ENCODE measurements at regions not wholly inside any gene's neighbourhood (a gene's known extent, or its start where the extent isn't known, plus 50 kb on each side); places are given as distances from the start of the nearest gene placed in this dataset.

- no peaks in the 10 kb centered on the region for H3K36me3 ChIP-seq
- TF ChIP-seq POLR2A (IDR thresholded peaks at IDR 0.05), result no peak
- peak; percentile 44 to 81 (median 55) for TF ChIP-seq CTCF (IDR thresholded peaks at IDR 0.05)
- 25 to 26% methylated on average over 3 of the region's 3 CpGs for WGBS, 2 donors
- no peak overlapping the region for H3K27ac ChIP-seq
- peaks cover 15 to 16% of the 10 kb centered on the region in 2 donors for H3K4me1 ChIP-seq
- intact Hi-C loops (cut with DNase I), result loop anchor here (10.0 kb wide), 1 partner anchor 389 kb away; no protein-coding TSS in a partner anchor
- H3K27me3 ChIP-seq, result no peaks in the 10 kb centered on the region
- no peak overlapping the region for H3K4me3 ChIP-seq (replicated peaks in 1 of 3)
- H3K9me3 ChIP-seq, result no peaks in the 10 kb centered on the region
- peak; percentile 62 to 78 for DNase-seq
Measured at GRCh38 chr1:221203224-221204054, 324.2 kb downstream of the HLX start.

GRCh38 chr1:221204055-221204833, 325.0 kb downstream of the HLX start:
- no peak for DNase-seq
- 63% methylated on average over 3 of the region's 3 CpGs for WGBS, 2 donors
- TF ChIP-seq CTCF (IDR thresholded peaks at IDR 0.05) (no peak), POLR2A (IDR thresholded peaks at IDR 0.05) (no peak)

GRCh38 chr1:221206076-221206475, 326.8 kb downstream of the HLX start:
- TF ChIP-seq CTCF (IDR thresholded peaks at IDR 0.05) (no peak), POLR2A (IDR thresholded peaks at IDR 0.05) (no peak)
- intact Hi-C loops (cut with DNase I), result loop anchor here (10.0 kb wide), 1 partner anchor 391 kb away; no protein-coding TSS in a partner anchor
- WGBS, 2 donors, result 53 to 58% methylated on average over 1 of the region's 1 CpG
- Histone ChIP-seq H3K36me3 (no peaks in the 10 kb centered on the region), H3K4me3 (replicated peaks in 1 of 3) (no peak overlapping the region), H3K27me3 (no peaks in the 10 kb centered on the region), H3K9me3 (no peaks in the 10 kb centered on the region), H3K4me1 (peaks cover 15 to 16% of the 10 kb centered on the region in 2 donors), H3K27ac (no peak overlapping the region)
- peak; percentile 6 to 15 for DNase-seq

More at GRCh38 chr1:221204055-221204833, 325.0 kb downstream of the HLX start:
- H3K27me3 ChIP-seq, result no peaks in the 10 kb centered on the region
- H3K27ac ChIP-seq, result peak overlapping the region in 1 of 3 donors; percentile 48
- no peaks in the 10 kb centered on the region for H3K36me3 ChIP-seq
- peaks cover 15 to 16% of the 10 kb centered on the region in 2 donors for H3K4me1 ChIP-seq
- intact Hi-C loops (cut with DNase I), result loop anchor here (10.0 kb wide), 1 partner anchor 389 kb away; no protein-coding TSS in a partner anchor
- no peak overlapping the region for H3K4me3 ChIP-seq (replicated peaks in 1 of 3)
- no peaks in the 10 kb centered on the region for H3K9me3 ChIP-seq

GRCh38 chr1:221212926-221213325, 333.7 kb downstream of the HLX start:
- no peak for DNase-seq
- Histone ChIP-seq H3K9me3 (no peaks in the 10 kb centered on the region), H3K27ac (no peak overlapping the region), H3K4me1 (peaks cover 0 to 8% of the 10 kb centered on the region in 2 donors), H3K27me3 (no peaks in the 10 kb centered on the region), H3K4me3 (replicated peaks in 1 of 3) (no peak overlapping the region), H3K36me3 (no peaks in the 10 kb centered on the region)
- no peak for TF ChIP-seq POLR2A (IDR thresholded peaks at IDR 0.05)
- 66 to 70% methylated on average over 5 of the region's 5 CpGs for WGBS, 2 donors
- intact Hi-C loops (cut with DNase I), result no loop called here

GRCh38 chr1:221217029-221217428, 337.8 kb downstream of the HLX start:
- no peaks in the 10 kb centered on the region for H3K27me3 ChIP-seq
- TF ChIP-seq POLR2A (IDR thresholded peaks at IDR 0.05) (no peak), CTCF (IDR thresholded peaks at IDR 0.05) (no peak)
- peaks cover 0 to 8% of the 10 kb centered on the region in 2 donors for H3K4me1 ChIP-seq
- H3K9me3 ChIP-seq, result no peaks in the 10 kb centered on the region
- WGBS, 2 donors, result 22 to 23% methylated on average over 3 of the region's 3 CpGs
- no peak for DNase-seq
- intact Hi-C loops (cut with DNase I), result no loop called here
- H3K4me3 ChIP-seq (replicated peaks in 1 of 3), result no peak overlapping the region
- no peaks in the 10 kb centered on the region for H3K36me3 ChIP-seq
- no peak overlapping the region for H3K27ac ChIP-seq

Measured in thyroid gland (tissue), 4 donors.